ENCODE measurements at regions not wholly inside any gene's neighbourhood (a gene's known extent, or its start where the extent isn't known, plus 50 kb on each side); places are given as distances from the start of the nearest gene placed in this dataset.

DNA sequence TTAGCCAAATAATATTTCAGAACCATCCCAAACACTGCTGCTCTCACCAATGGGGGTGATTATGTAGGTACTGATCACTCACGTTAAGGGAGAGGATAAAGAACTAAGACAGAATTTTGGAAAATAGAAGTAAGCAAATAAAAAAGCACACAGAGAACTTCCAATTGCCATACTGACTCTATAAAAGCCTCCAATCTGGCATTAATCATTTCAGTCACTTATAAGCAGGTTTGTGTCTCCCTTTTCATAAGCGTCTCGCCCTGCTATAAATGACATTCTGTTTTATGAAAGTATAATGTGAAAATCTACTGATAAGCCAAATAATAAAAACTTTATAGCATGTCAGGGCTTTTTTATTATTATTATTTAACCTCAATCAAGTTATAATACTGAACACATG is 435.2 kb downstream of the ETNK1 start:
- no peak for TF ChIP-seq POLR2A (IDR thresholded peaks at IDR 0.05)
- TF ChIP-seq, protein P1, sequence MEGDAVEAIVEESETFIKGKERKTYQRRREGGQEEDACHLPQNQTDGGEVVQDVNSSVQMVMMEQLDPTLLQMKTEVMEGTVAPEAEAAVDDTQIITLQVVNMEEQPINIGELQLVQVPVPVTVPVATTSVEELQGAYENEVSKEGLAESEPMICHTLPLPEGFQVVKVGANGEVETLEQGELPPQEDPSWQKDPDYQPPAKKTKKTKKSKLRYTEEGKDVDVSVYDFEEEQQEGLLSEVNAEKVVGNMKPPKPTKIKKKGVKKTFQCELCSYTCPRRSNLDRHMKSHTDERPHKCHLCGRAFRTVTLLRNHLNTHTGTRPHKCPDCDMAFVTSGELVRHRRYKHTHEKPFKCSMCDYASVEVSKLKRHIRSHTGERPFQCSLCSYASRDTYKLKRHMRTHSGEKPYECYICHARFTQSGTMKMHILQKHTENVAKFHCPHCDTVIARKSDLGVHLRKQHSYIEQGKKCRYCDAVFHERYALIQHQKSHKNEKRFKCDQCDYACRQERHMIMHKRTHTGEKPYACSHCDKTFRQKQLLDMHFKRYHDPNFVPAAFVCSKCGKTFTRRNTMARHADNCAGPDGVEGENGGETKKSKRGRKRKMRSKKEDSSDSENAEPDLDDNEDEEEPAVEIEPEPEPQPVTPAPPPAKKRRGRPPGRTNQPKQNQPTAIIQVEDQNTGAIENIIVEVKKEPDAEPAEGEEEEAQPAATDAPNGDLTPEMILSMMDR (IDR thresholded peaks at IDR 0.05 in 4 of 5, conservative IDR thresholded peaks at IDR 0.05 in 1 of 5): no peak

All from gastrocnemius medialis (tissue), 4 donors.